Psoas muscle (tissue), 7 donors: ENCODE measurements at regions not wholly inside any gene's neighbourhood (a gene's known extent, or its start where the extent isn't known, plus 50 kb on each side); places are given as distances from the start of the nearest gene placed in this dataset.

Source experiments
- ATAC-seq, 4 donors: fragments of 200-7000 bp; cut with Tn5 transposase; one replicate each; pipeline ENCODE4 v1.9.1; 2020; ENCODE audit warnings: moderate library complexity in 3 of 4, mild to moderate bottlenecking in 2 of 4
- DNase-seq, 2 donors: peaks; one replicate each; pipeline ENCODE4 v3.0.0-alpha.2; 2020
- H3K27ac ChIP-seq: fragments of 200-600 bp; one replicate; pipeline ENCODE4 v1.8.0; 2022
- H3K27me3 ChIP-seq, 3 donors: fragments of 200-600 bp in 1 of 3; one replicate each; pipeline versions ENCODE4 v1.6.1 to v1.8.0; 2013 to 2022; ENCODE audit warnings: low read length in 2 of 3, mild to moderate bottlenecking in 2 of 3, moderate library complexity in 1 of 3; ENCODE audit not compliant: insufficient read depth in 3 of 3
- H3K36me3 ChIP-seq, 2 donors: fragments of 200-600 bp in 1 of 2; one replicate each; pipeline versions ENCODE4 v1.6.1 to v1.8.0; 2013 to 2022; ENCODE audit warnings: low read depth in 1 of 2, mild to moderate bottlenecking in 1 of 2, moderate library complexity in 1 of 2; ENCODE audit not compliant: insufficient read depth in 1 of 2
- H3K4me1 ChIP-seq: fragments of 200-600 bp; one replicate; pipeline ENCODE4 v1.8.0; 2022
- H3K4me3 ChIP-seq: fragments of 200-600 bp; one replicate; pipeline ENCODE4 v1.8.0; 2022; ENCODE audit warnings: mild to moderate bottlenecking
- H3K9me3 ChIP-seq: fragments of 200-600 bp; one replicate; pipeline ENCODE4 v1.8.0; 2022
- WGBS, 3 donors: extraction: QIAGEN DNeasy Blood & Tissue Kit; methylation state at CpG; one replicate each; pipeline versions ENCODE4 v1.1.6 to v1.1.7; 2013; 5-methylcytosine and 5-hydroxymethylcytosine counted together
- intact Hi-C, 2 donors: fragments of 100-400 bp; cut with DNase I; formaldehyde crosslinking; loops; one replicate each; pipeline versions ENCODE4 v1.11.0 to v1.14.2; 2022
- TF ChIP-seq, protein P1 (sequence below): fragments of 200-600 bp; IDR thresholded peaks from one replicate; pipeline ENCODE4 v1.8.0; 2022; ENCODE audit warnings: antibody characterized with exemption
- donor health status: healthy with polysubstance abuse.
- donor health status: DM: no; HTN: no; CAD: no; lungs with moderate emphysema.
- donor health status: Bipolar disorder and iron deficiency.
- donor health status: healthy.
- donor health status: DM: yes; HTN: yes; CAD: no.
- donor health status: DM: no; HTN: no; CAD: no.
- donor health status: DM: yes; HTN: yes; CAD: no.

DNA sequence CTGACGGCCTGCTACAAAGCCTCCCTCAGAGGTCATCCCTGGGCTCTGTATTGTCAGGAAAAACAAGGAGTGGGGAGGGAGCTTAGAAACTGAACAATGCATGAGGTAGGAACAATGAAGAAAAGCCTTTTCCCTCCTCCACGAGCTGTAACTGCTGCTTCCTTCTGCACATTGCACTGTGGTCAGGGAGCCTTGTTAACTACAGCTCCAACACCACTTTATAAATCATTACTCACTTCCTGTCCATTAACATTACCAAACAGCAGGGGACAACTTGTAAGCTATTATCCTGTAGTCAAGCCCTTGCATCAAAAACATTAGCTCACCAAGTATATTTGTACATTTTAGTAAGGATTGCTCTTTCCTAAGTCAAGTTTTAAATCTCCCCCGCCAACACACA, 336.0 kb upstream of the NR5A2 start:
- no peak for ATAC-seq
- H3K4me1 ChIP-seq: no peaks in the 10 kb centered on the region
- TF ChIP-seq, protein P1, sequence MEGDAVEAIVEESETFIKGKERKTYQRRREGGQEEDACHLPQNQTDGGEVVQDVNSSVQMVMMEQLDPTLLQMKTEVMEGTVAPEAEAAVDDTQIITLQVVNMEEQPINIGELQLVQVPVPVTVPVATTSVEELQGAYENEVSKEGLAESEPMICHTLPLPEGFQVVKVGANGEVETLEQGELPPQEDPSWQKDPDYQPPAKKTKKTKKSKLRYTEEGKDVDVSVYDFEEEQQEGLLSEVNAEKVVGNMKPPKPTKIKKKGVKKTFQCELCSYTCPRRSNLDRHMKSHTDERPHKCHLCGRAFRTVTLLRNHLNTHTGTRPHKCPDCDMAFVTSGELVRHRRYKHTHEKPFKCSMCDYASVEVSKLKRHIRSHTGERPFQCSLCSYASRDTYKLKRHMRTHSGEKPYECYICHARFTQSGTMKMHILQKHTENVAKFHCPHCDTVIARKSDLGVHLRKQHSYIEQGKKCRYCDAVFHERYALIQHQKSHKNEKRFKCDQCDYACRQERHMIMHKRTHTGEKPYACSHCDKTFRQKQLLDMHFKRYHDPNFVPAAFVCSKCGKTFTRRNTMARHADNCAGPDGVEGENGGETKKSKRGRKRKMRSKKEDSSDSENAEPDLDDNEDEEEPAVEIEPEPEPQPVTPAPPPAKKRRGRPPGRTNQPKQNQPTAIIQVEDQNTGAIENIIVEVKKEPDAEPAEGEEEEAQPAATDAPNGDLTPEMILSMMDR: no peak
- H3K36me3 ChIP-seq: no peaks in the 10 kb centered on the region
- 36 to 47% (median 47%) methylated on average over 3 of the region's 3 CpGs for WGBS, 3 donors
- no peaks in the 10 kb centered on the region for H3K27me3 ChIP-seq
- no peak overlapping the region for H3K4me3 ChIP-seq
- intact Hi-C loops: no loop called here
- DNase-seq: no peak
- H3K9me3 ChIP-seq: no peaks in the 10 kb centered on the region
- H3K27ac ChIP-seq: no peak overlapping the region

DNA sequence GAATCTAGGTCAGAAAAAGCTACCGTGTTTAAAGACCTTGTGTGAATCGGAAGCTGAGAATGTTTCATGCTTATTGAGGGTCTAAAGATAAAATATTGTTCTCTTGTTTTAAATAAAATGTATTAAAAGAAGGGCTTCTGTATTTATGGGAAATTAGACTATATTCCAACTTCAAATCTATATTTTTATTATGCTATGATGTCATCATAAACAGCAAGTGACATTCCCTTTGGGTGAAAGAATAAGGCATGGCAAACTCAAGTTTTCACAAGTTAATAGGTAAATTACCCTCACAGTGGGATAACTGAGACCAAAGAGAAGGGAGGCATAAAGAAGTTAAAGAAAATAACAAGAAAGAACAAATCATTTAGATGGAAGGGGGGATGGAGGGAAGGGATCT, 333.8 kb upstream of the NR5A2 start:
- ATAC-seq (no peak), DNase-seq (no peak)
- no peak overlapping the region for H3K4me3 ChIP-seq
- WGBS, 3 donors: 84 to 94% (median 88%) methylated on average over 2 of the region's 2 CpGs
- intact Hi-C loops: no loop called here
- TF ChIP-seq, protein P1: no peak
- H3K27ac ChIP-seq: no peak overlapping the region
- H3K27me3 ChIP-seq: no peaks in the 10 kb centered on the region
- H3K9me3 ChIP-seq: no peaks in the 10 kb centered on the region
- no peaks in the 10 kb centered on the region for H3K4me1 ChIP-seq
- H3K36me3 ChIP-seq: no peaks in the 10 kb centered on the region

DNA sequence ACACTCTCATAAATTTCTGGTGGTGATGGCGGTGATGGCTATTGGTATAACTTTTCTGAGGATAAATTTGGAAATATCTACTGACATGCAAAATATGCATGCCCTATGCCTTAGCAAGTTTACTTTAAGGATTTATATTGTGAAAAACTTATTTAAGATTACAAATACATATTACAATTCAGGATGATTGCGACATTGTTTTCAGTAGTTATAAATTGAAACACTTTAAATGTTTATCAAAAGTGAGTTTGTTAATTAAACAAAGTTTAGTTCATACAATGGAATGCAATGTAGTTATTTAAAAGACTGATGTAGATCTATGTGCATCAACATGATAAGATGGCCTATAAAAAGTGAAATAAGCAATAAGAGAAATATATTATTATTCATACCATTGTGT, 331.3 kb upstream of the NR5A2 start:
- Histone ChIP-seq H3K27me3 (no peaks in the 10 kb centered on the region), H3K27ac (no peak overlapping the region), H3K4me3 (no peak overlapping the region), H3K4me1 (no peaks in the 10 kb centered on the region), H3K36me3 (no peaks in the 10 kb centered on the region), H3K9me3 (no peaks in the 10 kb centered on the region)
- 93 to 96% (median 94%) methylated on average over 2 of the region's 2 CpGs for WGBS, 3 donors
- ATAC-seq (no peak), DNase-seq (no peak)
- intact Hi-C loops: no loop called here
- TF ChIP-seq, protein P1: no peak

DNA sequence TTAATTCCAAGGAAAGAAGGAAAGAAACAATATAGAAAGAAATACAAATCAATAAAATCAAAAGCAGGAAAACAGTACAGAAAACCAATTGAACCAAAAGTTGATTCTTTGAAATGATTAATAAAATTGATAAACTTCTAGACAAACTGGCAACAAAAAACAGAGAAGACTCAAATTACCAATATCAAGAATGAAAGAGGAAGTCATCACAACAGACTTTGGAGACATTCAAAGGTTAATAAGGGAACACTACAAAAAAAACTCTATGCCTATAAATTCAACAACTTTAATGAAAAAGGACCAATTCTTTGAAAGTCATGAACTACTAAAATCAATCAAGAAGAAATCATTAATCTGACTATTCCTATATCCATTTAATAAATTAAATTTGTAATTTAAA, 329.3 kb upstream of the NR5A2 start:
- Histone ChIP-seq H3K36me3 (no peaks in the 10 kb centered on the region), H3K27me3 (no peaks in the 10 kb centered on the region), H3K27ac (no peak overlapping the region), H3K9me3 (no peaks in the 10 kb centered on the region), H3K4me1 (no peaks in the 10 kb centered on the region), H3K4me3 (no peak overlapping the region)
- TF ChIP-seq, protein P1: no peak
- ATAC-seq (no peak), DNase-seq (no peak)
- intact Hi-C loops: no loop called here

DNA sequence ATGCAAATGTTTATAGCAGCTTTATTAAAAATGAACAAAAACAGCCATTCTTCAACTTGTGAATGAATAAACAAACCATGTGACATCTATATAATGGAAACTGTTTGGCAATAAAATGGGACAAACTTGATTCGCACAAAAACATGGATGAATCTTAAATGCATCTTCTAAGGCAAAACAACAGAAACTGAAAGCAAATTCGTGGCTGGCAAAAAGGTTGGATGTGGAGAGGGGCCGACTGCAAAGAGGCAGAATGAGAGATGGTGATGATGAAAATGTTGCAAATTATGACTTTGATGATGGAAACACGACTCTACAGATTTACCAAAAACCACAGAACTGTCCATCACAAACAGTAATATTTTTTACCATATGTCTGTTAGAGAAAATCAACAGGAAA, 327.0 kb upstream of the NR5A2 start:
- Histone ChIP-seq H3K9me3 (no peaks in the 10 kb centered on the region), H3K27ac (no peak overlapping the region), H3K27me3 (no peaks in the 10 kb centered on the region), H3K36me3 (no peaks in the 10 kb centered on the region), H3K4me3 (no peak overlapping the region), H3K4me1 (no peaks in the 10 kb centered on the region)
- TF ChIP-seq, protein P1: no peak
- DNase-seq (no peak), ATAC-seq (no peak)
- intact Hi-C loops: no loop called here
- 75 to 80% (median 75%) methylated on average over 4 of the region's 4 CpGs for WGBS, 3 donors
